Fibroblast of mammary gland (primary cell): ENCODE measurements at regions not wholly inside any gene's neighbourhood (a gene's known extent, or its start where the extent isn't known, plus 50 kb on each side); places are given as distances from the start of the nearest gene placed in this dataset.

Experiments used
- DNase-seq: peaks from one replicate; pipeline ENCODE4 v3.0.0-alpha.2; 2010; ENCODE audit warnings: low read depth
- H3K4me3 ChIP-seq: 2 replicates; pipeline ENCODE4 v1.5.1; 2011; ENCODE audit warnings: low read depth, mild to moderate bottlenecking, low read length, moderate library complexity; ENCODE audit not compliant: control insufficient read depth
- TF ChIP-seq, protein P1 (sequence below): conservative IDR thresholded peaks from 2 replicates; pipeline ENCODE4 v1.5.1; 2011; ENCODE audit warnings: low read depth, low read length, inconsistent platforms; ENCODE audit not compliant: control insufficient read depth, insufficient read depth

DNA sequence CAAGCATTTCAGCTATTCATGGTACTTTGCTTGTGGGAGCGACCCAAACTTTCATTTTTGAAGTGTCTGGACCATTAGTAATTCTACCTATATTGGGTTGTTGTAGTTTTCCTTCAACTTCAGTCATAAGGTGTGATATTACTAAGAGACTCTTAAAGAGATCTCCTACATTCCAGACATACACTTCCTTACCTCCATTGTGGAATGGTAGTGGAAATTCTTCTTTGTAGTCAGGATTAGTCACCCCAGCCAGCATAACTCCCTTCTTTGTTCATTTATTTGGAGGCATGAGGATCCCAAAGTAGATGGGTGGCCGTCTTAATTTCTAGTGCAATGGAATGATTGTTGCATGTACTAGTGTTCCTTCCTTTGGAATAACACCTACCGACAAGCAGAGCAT, 991.4 kb downstream of the ARAP2 start:
- TF ChIP-seq, protein P1, sequence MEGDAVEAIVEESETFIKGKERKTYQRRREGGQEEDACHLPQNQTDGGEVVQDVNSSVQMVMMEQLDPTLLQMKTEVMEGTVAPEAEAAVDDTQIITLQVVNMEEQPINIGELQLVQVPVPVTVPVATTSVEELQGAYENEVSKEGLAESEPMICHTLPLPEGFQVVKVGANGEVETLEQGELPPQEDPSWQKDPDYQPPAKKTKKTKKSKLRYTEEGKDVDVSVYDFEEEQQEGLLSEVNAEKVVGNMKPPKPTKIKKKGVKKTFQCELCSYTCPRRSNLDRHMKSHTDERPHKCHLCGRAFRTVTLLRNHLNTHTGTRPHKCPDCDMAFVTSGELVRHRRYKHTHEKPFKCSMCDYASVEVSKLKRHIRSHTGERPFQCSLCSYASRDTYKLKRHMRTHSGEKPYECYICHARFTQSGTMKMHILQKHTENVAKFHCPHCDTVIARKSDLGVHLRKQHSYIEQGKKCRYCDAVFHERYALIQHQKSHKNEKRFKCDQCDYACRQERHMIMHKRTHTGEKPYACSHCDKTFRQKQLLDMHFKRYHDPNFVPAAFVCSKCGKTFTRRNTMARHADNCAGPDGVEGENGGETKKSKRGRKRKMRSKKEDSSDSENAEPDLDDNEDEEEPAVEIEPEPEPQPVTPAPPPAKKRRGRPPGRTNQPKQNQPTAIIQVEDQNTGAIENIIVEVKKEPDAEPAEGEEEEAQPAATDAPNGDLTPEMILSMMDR = no peak
- no peak overlapping the region for H3K4me3 ChIP-seq
- no peak for DNase-seq

DNA sequence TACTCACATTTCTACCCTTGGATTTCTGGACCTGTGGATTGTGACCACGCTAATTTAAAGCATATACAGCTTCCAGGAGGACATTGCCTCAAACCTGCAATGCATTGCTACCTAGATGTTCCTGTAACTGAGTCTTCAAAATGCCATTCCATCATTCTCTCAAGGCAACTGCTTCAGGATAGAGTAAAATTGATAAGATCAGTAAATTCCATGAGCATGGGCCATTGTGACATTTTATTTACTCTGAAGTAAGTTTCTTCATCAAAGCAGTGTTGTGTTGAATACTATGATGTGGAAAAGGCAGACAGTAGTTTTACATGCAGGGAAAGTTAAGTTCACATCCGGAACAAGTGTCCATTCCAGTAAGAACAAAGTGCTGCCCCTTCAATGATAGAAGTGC, 991.0 kb downstream of the ARAP2 start:
- H3K4me3 ChIP-seq = no peak overlapping the region
- TF ChIP-seq, protein P1 = no peak
- no peak for DNase-seq

- DNase-seq = no peak
- TF ChIP-seq, protein P1 = no peak
- H3K4me3 ChIP-seq = no peak overlapping the region
Measured at GRCh38 chr4:35286434-35286833, 957.9 kb downstream of the ARAP2 start.

DNA sequence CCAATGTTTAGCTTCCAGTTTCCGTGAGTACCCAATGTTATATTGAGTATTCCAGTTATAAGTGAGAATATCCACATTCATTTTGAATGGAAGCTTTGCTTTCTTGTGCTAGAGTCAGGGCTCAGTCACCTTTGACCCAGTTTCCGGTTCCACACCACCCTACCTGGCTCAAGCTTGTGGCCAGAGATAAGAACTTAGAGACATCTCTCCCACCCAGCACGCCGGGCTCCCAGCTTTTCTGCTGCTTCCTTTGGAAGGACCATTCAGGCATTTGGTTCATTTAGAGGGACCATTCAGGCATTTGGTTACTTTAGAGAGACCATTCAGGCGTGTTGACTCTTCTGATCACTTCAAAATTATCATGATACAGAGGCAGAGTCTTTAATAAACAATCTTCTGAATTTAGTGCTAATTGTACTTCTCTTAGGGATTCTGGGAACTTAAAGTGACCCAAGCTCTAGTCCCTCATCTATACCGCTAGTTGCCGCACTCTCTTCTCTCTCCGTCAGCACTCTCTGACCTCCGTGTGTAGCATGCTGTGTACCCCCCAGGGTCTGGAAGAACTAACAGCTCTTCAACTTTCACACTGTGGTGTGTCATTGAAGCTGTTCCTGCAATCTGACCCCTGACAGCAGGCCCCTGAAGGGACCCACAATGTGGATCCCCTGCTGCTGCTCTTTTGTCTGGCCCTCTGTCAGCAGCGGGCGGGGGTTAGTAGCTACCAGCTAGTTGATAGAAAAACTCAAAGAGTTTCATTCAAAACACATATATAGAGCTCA, 943.1 kb downstream of the ARAP2 start:
- DNase-seq = no peak
- TF ChIP-seq, protein P1 = no peak
- no peak overlapping the region for H3K4me3 ChIP-seq

DNA sequence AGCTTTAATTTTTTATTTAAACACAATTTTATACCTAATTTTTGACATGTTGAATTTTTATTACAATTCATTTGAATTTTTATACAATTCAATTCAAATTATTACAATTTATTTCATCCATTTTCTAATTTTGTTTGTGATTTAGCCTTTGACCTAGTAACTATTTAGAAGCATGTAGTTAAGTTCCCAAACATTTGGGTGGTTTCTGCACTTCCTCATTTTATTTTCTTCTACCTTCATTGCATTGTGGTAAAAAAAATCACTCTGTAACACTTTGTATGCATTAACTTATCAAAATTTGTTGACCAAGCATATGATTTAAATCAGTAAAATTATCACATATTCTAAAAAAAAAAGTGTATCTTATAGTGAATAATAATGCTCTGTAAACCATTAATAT, 928.9 kb downstream of the ARAP2 start:
- no peak overlapping the region for H3K4me3 ChIP-seq
- no peak for DNase-seq
- TF ChIP-seq, protein P1 = no peak

DNA sequence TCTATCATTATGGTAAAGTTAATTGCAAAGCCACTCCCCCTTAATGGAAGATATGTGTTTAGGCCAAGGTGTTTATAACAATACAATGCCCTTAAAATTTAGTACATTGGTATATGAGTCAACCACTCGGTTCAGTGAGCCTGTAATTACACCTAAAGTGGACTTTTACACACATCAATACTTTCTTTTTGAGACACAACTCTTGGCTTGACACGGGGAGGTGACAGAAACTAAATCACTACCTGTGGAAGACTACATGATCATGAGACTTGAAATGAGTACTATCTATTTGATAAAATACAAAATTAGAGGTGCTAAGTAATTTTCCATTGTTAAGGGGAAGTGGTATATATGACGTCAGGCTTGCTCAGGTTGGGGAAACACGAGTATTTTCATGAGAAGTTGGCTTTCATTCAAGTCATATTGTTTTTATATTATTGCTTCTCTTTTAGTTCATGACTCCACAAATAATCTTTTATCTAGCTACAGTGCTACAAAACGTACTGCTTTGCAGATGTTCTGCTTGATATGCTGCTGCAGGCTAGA, 918.3 kb downstream of the ARAP2 start:
- TF ChIP-seq, protein P1 = no peak
- H3K4me3 ChIP-seq = no peak overlapping the region
- DNase-seq = no peak
